MM.1S (cell line): ENCODE measurements at regions not wholly inside any gene's neighbourhood (a gene's known extent, or its start where the extent isn't known, plus 50 kb on each side); places are given as distances from the start of the nearest gene placed in this dataset.

Experiments
- CTCF ChIP-seq: fragments of 300-600 bp; sonication (generic); IDR thresholded peaks from 2 replicates; pipeline ENCODE4 v1.5.1; 2016; ENCODE audit warnings: antibody characterized with exemption, low read length, mixed read lengths
- EZH2 ChIP-seq: fragments of 300-600 bp; sonication (generic); optimal IDR thresholded peaks from 2 replicates; pipeline ENCODE3; 2017; ENCODE audit warnings: low read depth, mild to moderate bottlenecking, antibody characterized with exemption, low read length, mixed read lengths
- EZH2phosphoT487 ChIP-seq: fragments of 300-600 bp; sonication (generic); IDR thresholded peaks from 2 replicates; pipeline ENCODE4 v1.6.1; 2018; ENCODE audit warnings: antibody characterized with exemption, low read length

DNA sequence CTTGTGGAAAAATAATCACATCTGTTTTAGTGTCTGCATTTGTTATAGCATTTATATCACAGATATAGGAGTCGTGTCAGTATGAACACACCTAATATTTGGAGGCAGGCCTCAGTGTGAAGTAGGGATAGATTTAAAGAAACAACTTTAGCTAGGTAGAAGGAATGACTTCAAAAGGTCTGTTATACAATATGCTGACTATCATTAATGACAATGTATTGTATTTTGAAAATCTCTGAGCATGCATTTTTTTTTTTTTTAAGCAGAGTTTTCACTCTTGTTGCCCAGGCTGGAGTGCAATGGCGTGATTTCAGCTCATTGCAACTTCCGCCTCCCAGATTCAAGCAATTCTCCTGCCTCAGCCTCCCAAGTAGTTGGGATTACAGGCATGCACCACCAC, 248.3 kb downstream of the EN1 start:
- TF ChIP-seq CTCF: no peak
- TF ChIP-seq EZH2phosphoT487: no peak
- TF ChIP-seq EZH2: no peak
